HepG2 (cell line): ENCODE measurements at regions not wholly inside any gene's neighbourhood (a gene's known extent, or its start where the extent isn't known, plus 50 kb on each side); places are given as distances from the start of the nearest gene placed in this dataset.
A peak's percentile ranks its signal among the peaks of the same experiment; 100 is the strongest.

Experiments used
- ATAC-seq: fragments of 200-7000 bp; cut with Tn5 transposase; 3 replicates; pipeline ENCODE4 v1.9.1; 2020; ENCODE audit warnings: mild to moderate bottlenecking, moderate library complexity
- BruUV-seq: library from RNA; stranded (reverse); fragments of 400-500 nt; replicated peaks from 2 replicates; lab custom pipeline; 2021; lab: Mats Ljungman, UMichigan
- CTCF ChIA-PET: fragments of 300-600 bp; formaldehyde crosslinking; extraction: SDS; loops from one replicate; lab custom pipeline; 2021; ENCODE audit warnings: low total read pairs, inconsistent platforms, low intra/inter-chr PET ratio; lab: Yijun Ruan, JAX
- POLR2A ChIA-PET: fragments of 350-600 bp; sonication (Branson Sonifier 250); formaldehyde crosslinking; loops from one replicate; lab custom pipeline; 2020; ENCODE audit warnings: antibody characterized with exemption, inconsistent platforms; lab: Yijun Ruan, JAX
- DNase-seq: peaks from one replicate; pipeline ENCODE4 v3.0.0-alpha.2; 2015; ENCODE audit warnings: low spot score
- FAIRE-seq: peaks from 3 replicates; lab custom pipeline; 2011; peaks lifted over from hg19 to GRCh38; lab: Jason Lieb, UNC
- H2AFZ ChIP-seq: one replicate; pipeline ENCODE4 v1.6.1; 2011; ENCODE audit warnings: low read length, inconsistent platforms
- H3K27ac ChIP-seq: fragments of 300-600 bp; 3 replicates; pipeline ENCODE4 v1.8.0; 2011; ENCODE audit warnings: mixed run types, mild to moderate bottlenecking, mixed read lengths, low read length, inconsistent platforms; ENCODE audit not compliant: insufficient read depth; ENCODE audit errors: extremely low read length
- H3K27me3 ChIP-seq, 2 experiments: fragments of 200-600 bp in 1 of 2; 2 replicates in 1 of 2; 3 replicates in 1 of 2; pipeline versions ENCODE4 v1.6.0 to v1.8.0; 2011; ENCODE audit warnings: low read length in 2 of 2, mild to moderate bottlenecking in 2 of 2, moderate library complexity in 2 of 2, inconsistent platforms in 1 of 2; ENCODE audit not compliant: insufficient read depth in 2 of 2, control insufficient read depth in 1 of 2
- H3K36me3 ChIP-seq, 2 experiments: fragments of 200-600 bp in 1 of 2; replicated peaks in 1 of 2; 2 replicates in 1 of 2; 3 replicates in 1 of 2; pipeline versions ENCODE4 v1.5.1 to v1.8.0; 2011; ENCODE audit warnings: low read length in 2 of 2, inconsistent platforms in 1 of 2; ENCODE audit not compliant: insufficient read depth in 2 of 2, control insufficient read depth in 1 of 2
- H3K4me1 ChIP-seq: 2 replicates; pipeline ENCODE4 v1.5.1; 2012; ENCODE audit warnings: low read length, inconsistent platforms; ENCODE audit not compliant: insufficient read depth
- H3K4me2 ChIP-seq: 2 replicates; pipeline ENCODE4 v1.6.0; 2011; ENCODE audit warnings: low read depth, low read length, inconsistent platforms
- H3K4me3 ChIP-seq, 3 experiments: fragments of 200-600 bp in 1 of 3; sonication (generic), shearing (Covaris generic) in 1 of 3; replicated peaks in 1 of 3; 2 replicates each; pipeline ENCODE4 v1.5.1; 2011 to 2016; ENCODE audit warnings: low read length in 3 of 3, inconsistent platforms in 2 of 3, low read depth in 2 of 3, mild to moderate bottlenecking in 2 of 3, control low read depth in 1 of 3, mixed read lengths in 1 of 3; ENCODE audit not compliant: insufficient read depth in 1 of 3
- H3K79me2 ChIP-seq: one replicate; pipeline ENCODE4 v1.6.1; 2011; ENCODE audit warnings: low read length, inconsistent platforms; ENCODE audit not compliant: insufficient read depth
- H3K9ac ChIP-seq: 2 replicates; pipeline ENCODE4 v1.6.0; 2011; ENCODE audit warnings: mild to moderate bottlenecking, low read depth, low read length, inconsistent platforms; ENCODE audit not compliant: insufficient read depth
- H3K9me3 ChIP-seq: 2 replicates; pipeline ENCODE4 v1.5.1; 2012; ENCODE audit warnings: mild to moderate bottlenecking, low read length
- H4K20me1 ChIP-seq: 2 replicates; pipeline ENCODE4 v1.6.0; 2011; ENCODE audit warnings: inconsistent platforms, mild to moderate bottlenecking, low read length, moderate library complexity; ENCODE audit not compliant: insufficient read depth
- HHEX ChIP-seq: IDR thresholded peaks from 2 replicates; pipeline ENCODE4 v1.6.1; 2016; ENCODE audit warnings: control low read depth
- WGBS: methylation state at CpG from one replicate; pipeline ENCODE4 v1.1.6; 2017; ENCODE audit warnings: low lambda C conversion rate; 5-methylcytosine and 5-hydroxymethylcytosine counted together
- in situ Hi-C: cut with HindIII; loops from 2 replicates; pipeline ENCODE4 v1.10.0; 2017; ENCODE audit warnings: low pct_unique_long_range_greater_than_20kb; ENCODE audit not compliant: extremely low pct_ligation_motif_present
- intact Hi-C: fragments of 100-400 bp; cut with micrococcal nuclease; formaldehyde crosslinking; loops from one replicate; pipeline ENCODE4 v1.10.0; 2022; ENCODE audit not compliant: unreplicated experiment
- TF ChIP-seq, protein P1 (sequence below): sonication (generic); formaldehyde crosslinking; IDR thresholded peaks from 2 replicates; pipeline ENCODE4 v1.8.0; 2022; ENCODE audit warnings: missing genetic modification reagents, mild to moderate bottlenecking, inconsistent platforms, borderline replicate concordance
- TF ChIP-seq, protein P2 (sequence below): sonication (generic); formaldehyde crosslinking; IDR thresholded peaks from 2 replicates; pipeline ENCODE4 v1.4.0; 2020; ENCODE audit warnings: missing genetic modification reagents, borderline replicate concordance

DNA sequence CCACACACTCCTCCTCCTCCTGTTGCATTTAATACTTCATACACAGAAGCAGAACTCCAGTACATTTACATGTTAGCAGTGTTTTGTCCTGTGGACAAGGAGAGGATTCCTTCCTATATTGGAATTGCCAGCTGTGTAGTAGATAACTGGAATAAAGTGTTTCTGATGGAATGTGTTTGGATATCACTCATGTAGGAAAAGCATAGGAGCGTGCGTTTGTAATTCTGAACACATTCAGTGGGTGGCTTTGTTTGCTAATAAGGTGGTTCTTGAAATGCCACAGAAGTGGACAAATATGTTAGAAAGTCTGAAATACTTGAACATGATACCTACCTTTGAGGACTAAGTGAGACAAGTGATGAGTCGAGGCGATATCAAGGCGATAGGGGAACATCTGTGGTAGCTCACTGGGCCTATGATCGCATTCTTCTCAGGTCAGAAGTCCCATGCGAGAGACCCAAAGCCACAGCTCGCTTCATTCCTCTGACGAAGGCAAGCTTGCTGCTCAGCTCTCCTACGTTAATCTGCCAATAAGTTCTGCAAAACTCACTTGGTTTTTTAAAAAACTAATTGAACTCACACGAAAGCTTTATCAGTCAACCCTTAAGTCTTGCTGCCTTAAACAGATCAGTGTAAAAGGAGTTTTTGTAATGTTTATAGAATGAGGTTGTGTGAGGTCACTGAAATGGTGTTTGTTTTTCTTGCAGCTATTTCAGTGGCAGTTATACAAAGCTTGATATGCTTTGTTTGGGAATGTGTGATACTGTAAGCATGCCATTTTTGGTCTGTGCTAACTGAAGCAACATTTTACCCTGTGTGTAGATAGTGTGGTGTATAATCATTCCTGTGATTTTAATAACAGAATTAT is 159.9 kb downstream of the SOX4 start:
- Histone ChIP-seq H3K4me3 (no peak overlapping the region), H2AFZ (no peak overlapping the region)
- CTCF ChIA-PET: no interaction called here

More for the DNA sequence above, 159.9 kb downstream of the SOX4 start:
- no TSS peak for BruUV-seq
- WGBS: 25% methylated on average over 11 of the region's 11 CpGs
- Histone ChIP-seq H3K27me3 (no peaks in the 10 kb centered on the region), H3K9me3 (no peaks in the 10 kb centered on the region), H3K9ac (no peak overlapping the region), H3K4me1 (0 out of 2 replicates have a peak, but pooled peaks cover 8% of the 10 kb centered on the region), H3K79me2 (no peaks in the 10 kb centered on the region), H3K36me3 (no peaks in the 10 kb centered on the region), H4K20me1 (no peaks in the 10 kb centered on the region), H3K27ac (no peak overlapping the region), H3K4me2 (no peak overlapping the region)
- POLR2A ChIA-PET: no interaction called here
- DNase-seq: no peak
- FAIRE-seq: no peak
- intact Hi-C loops: no loop called here
- TF ChIP-seq, protein P1, sequence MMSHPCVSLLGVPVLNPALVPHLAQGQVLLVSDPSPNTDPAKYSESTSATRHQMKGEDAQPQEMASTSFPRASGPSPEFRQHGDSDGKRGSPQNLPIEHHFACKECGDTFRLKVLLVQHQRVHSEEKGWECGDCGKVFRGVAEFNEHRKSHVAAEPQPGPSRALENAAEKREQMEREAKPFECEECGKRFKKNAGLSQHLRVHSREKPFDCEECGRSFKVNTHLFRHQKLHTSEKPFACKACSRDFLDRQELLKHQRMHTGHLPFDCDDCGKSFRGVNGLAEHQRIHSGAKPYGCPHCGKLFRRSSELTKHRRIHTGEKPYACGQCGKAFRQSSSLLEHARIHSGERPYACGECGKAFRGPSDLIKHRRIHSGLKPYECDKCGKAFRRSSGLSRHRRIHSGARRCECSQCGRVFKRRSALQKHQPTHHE: no peak
- TF ChIP-seq HHEX (CRISPR knock-in tag): no peak
- TF ChIP-seq, protein P2, sequence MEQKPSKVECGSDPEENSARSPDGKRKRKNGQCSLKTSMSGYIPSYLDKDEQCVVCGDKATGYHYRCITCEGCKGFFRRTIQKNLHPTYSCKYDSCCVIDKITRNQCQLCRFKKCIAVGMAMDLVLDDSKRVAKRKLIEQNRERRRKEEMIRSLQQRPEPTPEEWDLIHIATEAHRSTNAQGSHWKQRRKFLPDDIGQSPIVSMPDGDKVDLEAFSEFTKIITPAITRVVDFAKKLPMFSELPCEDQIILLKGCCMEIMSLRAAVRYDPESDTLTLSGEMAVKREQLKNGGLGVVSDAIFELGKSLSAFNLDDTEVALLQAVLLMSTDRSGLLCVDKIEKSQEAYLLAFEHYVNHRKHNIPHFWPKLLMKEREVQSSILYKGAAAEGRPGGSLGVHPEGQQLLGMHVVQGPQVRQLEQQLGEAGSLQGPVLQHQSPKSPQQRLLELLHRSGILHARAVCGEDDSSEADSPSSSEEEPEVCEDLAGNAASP: peak; percentile 26; the same call in 1 of the 2 replicates
- in situ Hi-C loops: no loop called here
- peak; percentile 50 for ATAC-seq
